Neural progenitor cell (in vitro differentiated cells): ENCODE measurements at regions not wholly inside any gene's neighbourhood (a gene's known extent, or its start where the extent isn't known, plus 50 kb on each side); places are given as distances from the start of the nearest gene placed in this dataset.

Experiments used
- CTCF ChIP-seq: fragments of 200-600 bp; sonication (generic); IDR thresholded peaks from 2 replicates; pipeline ENCODE4 v1.5.1; 2017; ENCODE audit warnings: antibody characterized with exemption, mild to moderate bottlenecking
- EZH2 ChIP-seq: fragments of 200-600 bp; sonication (generic); IDR thresholded peaks from 2 replicates; pipeline ENCODE4 v1.6.1; 2017; ENCODE audit warnings: antibody characterized with exemption, mild to moderate bottlenecking, moderate library complexity

GRCh38 chr13:112188298-112188610, 121.3 kb downstream of the SOX1 start:
- TF ChIP-seq CTCF, result no peak
- TF ChIP-seq EZH2, result no peak
